AG08396 (cell line): ENCODE measurements at regions not wholly inside any gene's neighbourhood (a gene's known extent, or its start where the extent isn't known, plus 50 kb on each side); places are given as distances from the start of the nearest gene placed in this dataset.
"Not testable (repeated sequence)": the region's sequence is repeated elsewhere in the genome, so short reads cannot be mapped to it uniquely, and the experiment has no call there.

ENCODE experiments used
- DNase-seq: peaks from one replicate; pipeline ENCODE4 v3.0.0; 2012; ENCODE audit warnings: low spot score, mixed read lengths

- DNase-seq: no peak
Observed at GRCh38 chr19:28569132-28570131, 643.5 kb downstream of the UQCRFS1 start.

GRCh38 chr19:28567834-28568233, 645.1 kb downstream of the UQCRFS1 start:
- no peak for DNase-seq

DNA sequence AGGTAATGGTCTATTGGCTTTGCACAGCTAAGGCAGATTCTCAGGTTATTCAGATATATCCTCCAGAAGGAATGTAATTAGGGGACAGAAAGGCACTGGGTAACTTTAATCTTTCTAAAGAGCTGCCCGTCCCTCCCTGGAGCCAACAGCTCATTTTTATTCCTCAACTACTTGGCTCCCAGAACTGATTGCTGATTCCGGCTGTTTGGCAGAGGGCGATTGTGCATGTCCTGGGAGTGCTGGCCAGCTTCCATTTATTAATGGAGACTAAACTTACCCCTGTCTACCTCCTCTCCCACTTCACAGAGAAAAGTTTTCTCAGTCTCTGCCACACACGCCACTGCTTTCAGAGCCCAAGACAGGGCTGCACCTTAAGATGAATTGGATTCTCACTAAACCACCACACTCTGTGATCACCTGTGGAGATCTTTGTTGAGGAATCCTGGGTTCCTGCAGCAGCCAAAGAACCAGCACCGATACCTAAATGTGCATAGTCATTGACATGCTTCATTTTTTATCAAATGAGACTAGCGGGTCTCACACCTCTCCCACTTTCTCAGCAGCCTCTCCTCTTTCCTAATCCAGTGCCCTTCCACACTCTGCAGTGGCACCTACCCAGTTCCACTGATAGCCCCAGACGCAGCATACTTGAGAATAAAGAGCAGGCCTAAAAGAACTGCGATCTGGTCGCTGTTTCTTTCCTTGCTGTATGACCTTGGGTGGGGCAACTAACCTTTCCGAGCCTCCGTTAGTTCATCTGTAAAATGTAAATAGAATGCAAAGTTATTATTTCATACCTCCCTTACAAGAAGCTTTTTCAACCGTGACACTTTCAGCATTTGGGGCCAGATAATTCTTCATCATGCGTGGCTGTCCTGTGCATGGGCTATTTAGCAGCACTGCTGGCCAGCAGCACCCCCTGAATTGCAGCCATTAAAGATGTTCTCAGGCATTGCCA, 648.7 kb downstream of the UQCRFS1 start:
- no peak for DNase-seq

DNA sequence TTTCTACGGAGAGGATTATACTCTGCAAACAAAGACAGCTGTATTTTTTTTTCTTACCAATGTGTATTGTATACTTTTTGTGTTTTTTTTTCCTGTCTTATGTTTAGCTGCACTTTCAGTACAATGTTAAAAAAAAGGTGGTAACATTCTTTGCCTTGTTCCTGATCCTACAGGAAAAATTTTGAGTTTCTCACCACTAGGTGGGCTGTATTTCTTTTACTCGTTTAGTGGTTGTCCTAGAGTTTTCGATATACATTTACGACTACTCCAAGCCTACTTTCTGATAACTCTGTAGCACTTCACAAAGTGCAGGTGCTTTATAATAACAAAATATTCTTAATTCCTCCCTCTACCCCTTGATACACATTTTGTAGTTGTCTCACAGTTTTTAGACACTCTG, 652.2 kb downstream of the UQCRFS1 start:
- DNase-seq: no peak

DNA sequence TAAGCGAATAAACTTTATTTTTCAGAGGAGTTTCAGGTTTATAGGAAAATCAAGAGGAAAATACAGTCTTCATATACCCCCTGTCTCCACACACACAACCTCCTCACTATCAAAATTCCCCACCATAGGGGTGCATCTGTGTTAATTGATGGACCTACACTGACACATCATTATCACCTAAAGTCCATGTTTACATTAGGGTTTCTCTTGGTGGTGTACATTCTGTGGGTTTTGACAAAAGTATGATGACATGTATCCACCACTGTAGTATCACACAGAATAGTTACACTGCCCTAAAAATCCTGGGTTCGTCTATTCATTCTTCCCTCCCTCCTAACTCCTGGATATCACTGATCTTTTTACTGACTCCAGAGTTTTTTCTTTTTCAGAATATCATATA, 654.2 kb downstream of the UQCRFS1 start:
- no peak for DNase-seq

GRCh38 chr19:28556371-28556770, 656.6 kb downstream of the UQCRFS1 start:
- DNase-seq: no peak

DNA sequence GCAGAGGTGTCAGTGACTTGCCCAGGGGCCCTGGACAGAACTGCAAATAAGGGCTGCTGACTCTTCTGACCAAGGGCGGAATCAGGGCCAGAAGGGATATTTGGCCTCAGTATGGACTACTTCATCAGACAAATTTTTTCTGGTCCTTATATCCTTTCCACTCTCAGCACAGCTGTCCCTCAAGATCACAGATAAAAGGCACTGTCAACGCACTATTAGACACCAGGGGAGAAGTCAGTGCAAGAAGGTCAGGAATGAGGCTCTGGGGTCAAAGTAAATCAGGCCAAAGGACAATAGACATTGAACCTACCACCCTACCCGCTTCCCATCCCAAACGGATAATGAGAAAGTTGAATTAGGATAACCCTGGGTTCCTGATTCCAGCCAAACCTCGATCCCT, 657.6 kb downstream of the UQCRFS1 start:
- no peak for DNase-seq

- no peak for DNase-seq
Observed at GRCh38 chr19:28554321-28555091, 658.4 kb downstream of the UQCRFS1 start.

- no peak for DNase-seq
Observed at GRCh38 chr19:28553764-28554163, 659.2 kb downstream of the UQCRFS1 start.

GRCh38 chr19:28553005-28553404, 659.9 kb downstream of the UQCRFS1 start:
- no peak for DNase-seq

DNA sequence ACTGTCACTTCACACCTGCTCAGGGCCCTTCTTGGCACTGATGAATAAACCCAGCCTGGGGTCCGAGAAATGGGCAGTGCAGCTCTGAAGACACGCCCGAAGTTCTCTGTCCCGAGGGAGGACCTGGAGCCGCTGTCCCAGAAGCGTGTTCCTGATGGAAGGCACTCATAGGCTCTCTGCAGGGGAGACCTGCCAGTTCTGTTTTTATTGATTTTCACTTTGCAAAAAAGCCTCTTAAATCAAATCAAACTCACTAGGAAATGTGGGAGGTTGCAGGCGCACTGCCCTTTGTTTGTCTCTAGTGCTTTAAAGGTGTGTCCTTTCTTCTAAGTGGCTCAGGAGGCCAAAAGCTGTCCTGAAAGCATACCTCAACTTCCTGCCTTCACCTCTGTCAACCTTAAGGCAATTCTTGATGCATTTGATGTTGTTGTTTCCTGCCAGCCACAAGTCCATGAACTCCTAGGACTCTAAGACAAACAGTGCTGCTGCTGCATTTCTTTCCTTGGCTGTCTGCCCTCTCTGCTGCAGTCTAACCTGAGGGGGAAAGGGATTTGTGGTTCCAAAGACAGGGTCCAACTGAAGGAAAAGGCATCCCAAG, 663.2 kb downstream of the UQCRFS1 start:
- no peak for DNase-seq

DNA sequence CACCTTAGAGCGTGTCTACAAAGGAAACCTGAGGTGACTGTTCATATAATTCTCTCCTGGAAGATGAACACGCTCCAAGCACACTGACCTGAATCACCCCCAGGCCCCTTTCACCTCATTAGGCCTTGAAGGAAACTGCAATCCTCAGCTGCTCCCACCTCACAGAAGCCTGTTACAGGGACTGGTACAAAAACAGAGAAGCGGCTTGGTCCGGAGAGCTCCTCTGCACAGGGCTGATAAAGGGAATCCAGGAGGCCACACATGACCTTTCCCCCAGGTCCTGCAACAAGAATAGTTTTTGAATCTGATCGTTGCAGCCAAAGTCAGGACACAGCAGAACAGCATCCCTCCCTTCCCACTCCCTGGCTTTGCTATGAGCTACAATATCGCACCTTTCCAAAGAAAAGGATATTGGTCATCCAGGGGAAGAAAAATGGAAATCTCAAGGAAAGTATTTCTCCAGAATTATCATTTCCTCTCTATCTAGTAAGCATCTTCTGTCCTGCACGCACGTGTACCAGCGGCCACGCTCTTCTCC, 666.7 kb downstream of the UQCRFS1 start:
- no peak for DNase-seq

GRCh38 chr19:28545397-28545796, 667.6 kb downstream of the UQCRFS1 start:
- DNase-seq: not testable (repeated sequence)

DNA sequence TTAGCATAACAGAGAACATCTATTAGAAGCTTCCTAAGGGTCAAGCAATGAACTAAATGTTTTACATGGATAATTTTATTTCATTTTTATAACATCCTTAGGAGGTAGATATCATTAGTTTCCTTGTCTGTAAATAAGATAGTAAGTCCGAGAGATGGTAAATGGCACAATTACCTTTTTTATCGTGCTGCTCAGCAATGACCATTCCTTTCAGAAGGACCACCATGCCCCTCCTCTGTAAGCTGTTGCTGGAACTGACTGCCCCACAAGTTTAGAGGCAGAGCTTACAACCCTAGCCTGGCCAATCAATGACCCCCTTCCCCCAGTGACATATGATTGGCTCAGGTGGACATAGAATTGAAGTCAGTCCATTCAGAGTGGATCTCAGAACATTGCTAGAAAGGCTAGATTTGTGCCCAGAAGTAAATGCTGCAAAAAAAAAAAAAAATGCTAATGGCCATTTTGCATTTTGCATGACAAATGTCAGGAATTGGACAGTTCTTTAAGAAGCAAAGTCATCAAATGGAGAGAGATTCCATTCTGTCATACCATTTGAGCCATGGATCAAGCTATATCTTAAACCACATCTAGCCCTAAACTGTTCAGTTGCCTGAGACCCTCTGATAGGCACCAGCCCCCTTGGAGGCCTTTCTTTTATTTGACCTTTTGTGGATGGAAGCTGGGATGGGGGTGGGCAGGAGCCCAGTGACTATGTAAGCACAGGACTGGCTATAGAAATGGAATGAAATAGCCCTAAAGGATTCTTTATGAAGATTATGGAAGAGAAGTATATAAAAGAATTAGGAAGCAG, 668.3 kb downstream of the UQCRFS1 start:
- DNase-seq: no peak

- no peak for DNase-seq
Observed at GRCh38 chr19:28543244-28543776, 669.6 kb downstream of the UQCRFS1 start.

- no peak for DNase-seq
Observed at GRCh38 chr19:28542394-28543243, 670.3 kb downstream of the UQCRFS1 start.

GRCh38 chr19:28541602-28542393, 671.2 kb downstream of the UQCRFS1 start:
- DNase-seq: no peak

DNA sequence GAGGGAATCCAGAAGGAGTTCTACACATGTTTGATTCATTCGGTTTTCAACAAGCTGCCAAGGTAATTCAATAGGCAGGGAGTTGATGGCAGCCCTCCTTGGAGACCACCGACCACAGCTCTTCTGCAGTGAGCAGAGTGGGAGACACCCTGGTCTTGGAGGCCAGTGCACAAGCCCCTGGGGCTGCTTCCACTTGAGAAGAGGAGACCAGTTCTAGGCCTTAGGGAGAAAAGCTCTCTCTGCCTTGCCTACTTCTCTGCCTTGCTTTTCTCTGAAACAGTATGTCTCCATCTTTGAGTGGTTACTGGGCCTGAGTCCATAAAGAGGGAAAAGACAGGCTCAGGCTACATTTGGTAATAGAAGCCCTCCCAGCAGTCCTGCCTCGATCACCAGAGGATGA, 671.9 kb downstream of the UQCRFS1 start:
- DNase-seq: no peak
